GM23338 (cell line): ENCODE measurements at regions not wholly inside any gene's neighbourhood (a gene's known extent, or its start where the extent isn't known, plus 50 kb on each side); places are given as distances from the start of the nearest gene placed in this dataset.
"Not testable (repeated sequence)": the region's sequence is repeated elsewhere in the genome, so short reads cannot be mapped to it uniquely, and the experiment has no call there.

Experiments used
- ATAC-seq: fragments of 200-7000 bp; cut with Tn5 transposase; 3 replicates; pipeline ENCODE4 v1.9.1; 2020
- DNase-seq: peaks from one replicate; pipeline ENCODE4 v3.0.0-alpha.2; 2015; ENCODE audit warnings: low spot score
- H2AFZ ChIP-seq: fragments of 200-600 bp; sonication (generic); 2 replicates; pipeline ENCODE4 v1.8.0; 2016; ENCODE audit warnings: antibody characterized with exemption, mild to moderate bottlenecking, moderate library complexity
- H3F3A ChIP-seq: fragments of 200-600 bp; sonication (generic); replicated peaks from 2 replicates; pipeline ENCODE4 v1.8.0; 2017; ENCODE audit warnings: antibody characterized with exemption, mixed run types, low read depth
- H3K27ac ChIP-seq: fragments of 200-600 bp; sonication (generic); 2 replicates; pipeline ENCODE4 v1.6.1; 2016; ENCODE audit warnings: low read depth
- H3K27me3 ChIP-seq: fragments of 200-600 bp; sonication (generic); 2 replicates; pipeline ENCODE4 v1.8.0; 2016; ENCODE audit warnings: mild to moderate bottlenecking, mixed run types, moderate library complexity; ENCODE audit not compliant: insufficient read depth
- H3K36me3 ChIP-seq: fragments of 200-600 bp; sonication (generic); 2 replicates; pipeline ENCODE4 v1.8.0; 2016; ENCODE audit warnings: mild to moderate bottlenecking; ENCODE audit not compliant: insufficient read depth
- H3K4me1 ChIP-seq: fragments of 200-600 bp; sonication (generic); 2 replicates; pipeline ENCODE4 v1.8.0; 2016; ENCODE audit warnings: mild to moderate bottlenecking, moderate library complexity; ENCODE audit not compliant: insufficient read depth
- H3K4me2 ChIP-seq: fragments of 200-600 bp; sonication (generic); 2 replicates; pipeline ENCODE4 v1.7.1; 2017; ENCODE audit warnings: mixed run types
- H3K4me3 ChIP-seq: fragments of 200-600 bp; sonication (generic); 2 replicates; pipeline ENCODE4 v1.6.1; 2016; ENCODE audit warnings: mixed run types
- H3K79me2 ChIP-seq: fragments of 200-600 bp; sonication (generic); replicated peaks from 2 replicates; pipeline ENCODE4 v1.8.0; 2017; ENCODE audit warnings: mild to moderate bottlenecking; ENCODE audit not compliant: insufficient read depth
- H3K9me2 ChIP-seq: fragments of 200-600 bp; sonication (generic); 2 replicates; pipeline ENCODE4 v1.8.0; 2017; ENCODE audit not compliant: insufficient read depth
- H4K20me1 ChIP-seq: fragments of 200-600 bp; sonication (generic); replicated peaks from 2 replicates; pipeline ENCODE4 v1.8.0; 2017; ENCODE audit warnings: mild to moderate bottlenecking; ENCODE audit not compliant: insufficient read depth
- H3K27ac Mint-ChIP-seq: 2 replicates; pipeline ENCODE4 v1.8.0; 2020; ENCODE audit warnings: inconsistent platforms, mild to moderate bottlenecking, moderate library complexity, mixed read lengths
- H3K27me3 Mint-ChIP-seq: 3 replicates; pipeline ENCODE4 v1.8.0; 2022; ENCODE audit warnings: low read depth, mild to moderate bottlenecking, moderate library complexity, mixed read lengths, inconsistent platforms; ENCODE audit not compliant: insufficient read depth, poor library complexity
- H3K36me3 Mint-ChIP-seq: 3 replicates; pipeline ENCODE4 v1.8.0; 2021; ENCODE audit warnings: low read depth, mild to moderate bottlenecking, inconsistent platforms, moderate library complexity, mixed read lengths
- H3K4me1 Mint-ChIP-seq: 3 replicates; pipeline ENCODE4 v1.8.0; 2020; ENCODE audit warnings: mild to moderate bottlenecking, inconsistent platforms, mixed read lengths
- H3K4me3 Mint-ChIP-seq: 3 replicates; pipeline ENCODE4 v1.8.0; 2021; ENCODE audit warnings: moderate library complexity, mild to moderate bottlenecking, inconsistent platforms, mixed read lengths
- H3K9me3 Mint-ChIP-seq: 3 replicates; pipeline ENCODE4 v1.8.0; 2020; ENCODE audit warnings: moderate library complexity, mild to moderate bottlenecking, inconsistent platforms, mixed read lengths

DNA sequence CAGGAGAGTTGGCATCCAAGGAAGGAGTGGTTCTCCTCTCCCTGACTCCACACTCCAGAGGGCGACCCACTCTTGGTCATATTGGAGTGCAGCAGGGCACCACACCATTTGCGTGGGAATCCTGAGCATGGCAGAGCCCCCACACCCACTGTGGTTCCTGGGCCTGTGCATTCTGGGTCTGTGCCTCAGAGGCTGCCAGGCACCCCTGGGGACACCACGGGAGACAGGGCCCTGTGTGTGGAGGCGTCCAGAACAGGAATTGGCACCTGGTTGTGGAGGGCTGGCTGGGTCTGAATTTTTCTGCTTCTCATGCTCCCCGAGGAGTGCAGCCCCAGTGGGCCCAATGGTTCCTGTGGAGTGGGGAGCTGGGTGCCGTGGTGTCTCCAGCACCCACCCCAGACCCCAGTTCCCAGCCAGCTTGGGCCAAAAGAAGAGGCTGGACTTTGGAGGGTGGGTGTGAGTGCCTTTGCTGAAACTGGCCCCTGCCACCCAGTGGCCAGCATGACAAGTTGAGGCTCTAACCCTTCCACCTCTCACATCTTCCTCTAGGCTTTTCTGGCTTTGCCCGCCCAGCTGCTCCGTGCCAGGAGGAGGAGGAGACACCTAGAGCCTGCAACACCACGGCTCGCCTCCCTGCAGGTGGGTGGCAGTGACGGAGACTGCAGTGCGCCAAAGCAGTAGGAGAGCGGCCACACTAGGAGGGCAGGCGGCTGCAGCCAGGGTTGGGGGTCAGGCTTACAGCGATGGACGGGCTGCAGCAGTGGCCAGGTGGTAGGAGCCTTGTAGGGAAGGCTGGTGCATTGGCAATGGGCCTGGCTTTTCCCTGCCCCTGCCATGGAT, 250.7 kb downstream of the TP53TG3F start:
- Mint-ChIP-seq H3K36me3 (peaks cover 15% of the 10 kb centered on the region; the same call in 2 of the 3 replicates), H3K9me3 (peaks cover 73% of the 10 kb centered on the region)
- not testable (repeated sequence) for H3K9me2 ChIP-seq, H3K4me3 Mint-ChIP-seq, H3K4me1 ChIP-seq, H3K27ac ChIP-seq, H3K4me2 ChIP-seq, H3K4me1 Mint-ChIP-seq, H3K4me3 ChIP-seq, H3K79me2 ChIP-seq, H4K20me1 ChIP-seq, H3K36me3 ChIP-seq, H3K27ac Mint-ChIP-seq, H3K27me3 ChIP-seq, H3F3A ChIP-seq, ATAC-seq, H3K27me3 Mint-ChIP-seq, DNase-seq, H2AFZ ChIP-seq

DNA sequence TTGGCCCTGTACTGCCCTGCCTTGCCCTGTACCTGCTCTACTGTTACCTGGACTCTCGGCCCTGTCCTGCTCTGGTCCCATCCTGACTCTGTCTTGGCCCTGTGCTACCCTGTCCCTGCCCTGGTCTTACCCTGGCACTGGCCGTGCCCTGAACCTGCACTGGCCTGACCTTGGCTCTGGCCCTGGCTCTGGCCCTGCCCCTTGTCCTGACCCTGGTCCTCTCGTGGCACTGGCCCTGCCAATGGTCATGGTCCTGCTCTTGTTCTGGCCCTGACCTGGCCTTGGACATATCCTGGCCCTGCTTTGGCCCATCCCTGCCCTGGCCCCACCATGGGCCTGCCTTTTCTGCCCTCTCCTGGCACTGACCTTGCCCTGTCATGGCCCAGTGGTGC, 251.3 kb downstream of the TP53TG3F start:
- not testable (repeated sequence) for H3K27ac ChIP-seq, H3K27ac Mint-ChIP-seq, H3K9me2 ChIP-seq, ATAC-seq, H4K20me1 ChIP-seq, H3K4me2 ChIP-seq, H3K4me3 ChIP-seq, H3K27me3 ChIP-seq, H3F3A ChIP-seq, H3K4me1 Mint-ChIP-seq, H2AFZ ChIP-seq, DNase-seq, H3K36me3 ChIP-seq, H3K4me3 Mint-ChIP-seq, H3K27me3 Mint-ChIP-seq, H3K4me1 ChIP-seq, H3K79me2 ChIP-seq
- Mint-ChIP-seq H3K36me3 (peaks cover 15% of the 10 kb centered on the region; the same call in 2 of the 3 replicates), H3K9me3 (peaks cover 70% of the 10 kb centered on the region)

DNA sequence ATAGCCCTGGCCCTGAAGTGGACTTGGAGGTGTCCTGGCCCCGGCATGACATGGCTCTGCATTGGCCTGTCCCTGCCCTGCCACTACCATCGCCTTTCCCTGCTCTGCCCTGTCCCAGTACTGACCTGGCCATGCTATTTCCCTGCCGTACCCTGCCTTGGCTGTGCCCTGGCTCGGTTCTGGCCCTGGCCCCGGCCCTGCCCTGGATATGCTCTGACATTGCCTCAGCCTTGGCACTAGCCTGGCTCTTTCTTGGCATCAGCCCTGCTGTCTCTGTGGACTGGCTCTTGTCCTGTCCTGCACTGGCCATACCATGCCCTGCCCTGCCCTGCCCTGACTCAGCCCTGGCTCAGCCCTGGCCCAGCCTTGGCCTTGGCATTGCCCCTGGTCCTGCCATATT, 252.2 kb downstream of the TP53TG3F start:
- H3K27me3 Mint-ChIP-seq, H3K36me3 ChIP-seq, H3K4me2 ChIP-seq, ATAC-seq, DNase-seq, H3K9me2 ChIP-seq, H3K4me3 ChIP-seq, H3K27me3 ChIP-seq, H3F3A ChIP-seq, H4K20me1 ChIP-seq, H3K27ac ChIP-seq, H2AFZ ChIP-seq, H3K4me1 ChIP-seq, H3K27ac Mint-ChIP-seq, H3K4me3 Mint-ChIP-seq, H3K4me1 Mint-ChIP-seq, H3K79me2 ChIP-seq: not testable (repeated sequence)
- peaks cover 15% of the 10 kb centered on the region; the same call in 2 of the 3 replicates for H3K36me3 Mint-ChIP-seq
- peaks cover 67% of the 10 kb centered on the region for H3K9me3 Mint-ChIP-seq

DNA sequence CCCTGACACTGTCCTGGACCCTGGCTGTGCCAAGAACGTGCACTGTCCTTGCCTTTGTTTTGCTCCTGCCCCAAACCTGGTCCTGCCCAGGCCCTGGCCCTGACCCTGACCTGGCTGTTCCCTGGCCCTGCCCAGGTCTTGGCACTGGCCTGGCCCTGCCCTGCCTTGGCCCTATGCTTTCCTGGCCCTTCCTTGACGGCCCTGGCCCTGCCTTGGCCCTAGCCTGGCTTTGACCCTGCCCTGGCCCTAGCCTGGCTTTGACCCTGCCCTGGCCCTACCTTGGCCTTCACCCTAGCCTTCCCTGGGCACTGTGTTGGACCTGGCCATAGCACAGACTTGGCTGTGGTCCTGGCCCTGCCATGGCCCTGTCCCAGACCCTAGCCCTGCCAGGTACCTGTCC, 252.9 kb downstream of the TP53TG3F start:
- DNase-seq, H2AFZ ChIP-seq, ATAC-seq, H4K20me1 ChIP-seq, H3K4me1 ChIP-seq, H3K27ac ChIP-seq, H3K4me2 ChIP-seq, H3K36me3 ChIP-seq, H3K27ac Mint-ChIP-seq, H3K4me1 Mint-ChIP-seq, H3K4me3 Mint-ChIP-seq, H3K27me3 ChIP-seq, H3K79me2 ChIP-seq, H3F3A ChIP-seq, H3K9me2 ChIP-seq, H3K4me3 ChIP-seq, H3K27me3 Mint-ChIP-seq: not testable (repeated sequence)
- peaks cover 15% of the 10 kb centered on the region; the same call in 2 of the 3 replicates for H3K36me3 Mint-ChIP-seq
- H3K9me3 Mint-ChIP-seq: peaks cover 67% of the 10 kb centered on the region

DNA sequence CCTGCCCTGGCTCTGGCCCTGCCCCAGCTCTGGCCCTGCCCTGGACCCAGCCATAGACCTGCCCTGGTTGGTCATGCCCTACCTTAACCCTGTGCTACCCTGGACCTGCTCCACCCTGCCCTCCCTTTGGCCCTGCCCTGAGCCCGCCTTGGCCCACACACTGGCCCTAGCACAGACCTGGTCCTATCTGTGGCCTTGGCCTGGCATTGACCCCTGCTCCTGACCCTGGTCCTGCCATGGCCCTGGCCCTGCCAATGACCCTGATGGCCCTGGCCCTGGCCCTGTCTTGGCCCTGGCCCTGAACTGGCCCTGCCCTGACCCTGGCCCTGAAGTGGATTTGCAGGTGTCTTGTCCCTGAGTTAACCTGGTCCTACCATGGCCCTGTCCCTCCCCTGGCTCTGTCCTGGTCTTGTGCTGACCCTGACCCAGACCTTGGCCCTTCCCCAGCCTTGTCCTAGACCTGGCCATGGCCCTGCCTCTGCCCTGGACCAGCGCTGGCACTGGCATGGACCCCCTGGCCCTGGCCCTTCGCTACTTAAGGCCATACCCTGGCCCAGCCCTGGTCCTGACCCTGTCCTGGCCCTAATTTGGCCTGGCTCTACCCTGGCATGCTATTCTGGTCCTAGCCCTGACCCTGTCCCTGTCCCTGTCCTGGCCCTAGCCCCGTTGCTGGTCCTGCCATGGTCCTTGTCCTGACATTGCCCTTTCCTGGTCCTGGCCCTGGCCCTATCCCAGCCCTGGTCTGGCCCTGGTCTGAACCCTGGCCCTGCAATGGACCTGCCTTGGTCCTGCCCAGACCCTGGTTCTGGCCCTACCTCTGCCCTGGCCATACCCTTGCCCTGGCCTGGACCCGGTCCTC, 253.7 kb downstream of the TP53TG3F start:
- H3K36me3 ChIP-seq, H3K4me3 Mint-ChIP-seq, H3K79me2 ChIP-seq, H3K4me2 ChIP-seq, H3K27me3 ChIP-seq, H3K27me3 Mint-ChIP-seq, H2AFZ ChIP-seq, ATAC-seq, DNase-seq, H3F3A ChIP-seq, H4K20me1 ChIP-seq, H3K4me3 ChIP-seq, H3K9me2 ChIP-seq, H3K27ac ChIP-seq, H3K4me1 Mint-ChIP-seq, H3K27ac Mint-ChIP-seq, H3K4me1 ChIP-seq: not testable (repeated sequence)
- peaks cover 14% of the 10 kb centered on the region; the same call in 2 of the 3 replicates for H3K36me3 Mint-ChIP-seq
- H3K9me3 Mint-ChIP-seq: peaks cover 60% of the 10 kb centered on the region

DNA sequence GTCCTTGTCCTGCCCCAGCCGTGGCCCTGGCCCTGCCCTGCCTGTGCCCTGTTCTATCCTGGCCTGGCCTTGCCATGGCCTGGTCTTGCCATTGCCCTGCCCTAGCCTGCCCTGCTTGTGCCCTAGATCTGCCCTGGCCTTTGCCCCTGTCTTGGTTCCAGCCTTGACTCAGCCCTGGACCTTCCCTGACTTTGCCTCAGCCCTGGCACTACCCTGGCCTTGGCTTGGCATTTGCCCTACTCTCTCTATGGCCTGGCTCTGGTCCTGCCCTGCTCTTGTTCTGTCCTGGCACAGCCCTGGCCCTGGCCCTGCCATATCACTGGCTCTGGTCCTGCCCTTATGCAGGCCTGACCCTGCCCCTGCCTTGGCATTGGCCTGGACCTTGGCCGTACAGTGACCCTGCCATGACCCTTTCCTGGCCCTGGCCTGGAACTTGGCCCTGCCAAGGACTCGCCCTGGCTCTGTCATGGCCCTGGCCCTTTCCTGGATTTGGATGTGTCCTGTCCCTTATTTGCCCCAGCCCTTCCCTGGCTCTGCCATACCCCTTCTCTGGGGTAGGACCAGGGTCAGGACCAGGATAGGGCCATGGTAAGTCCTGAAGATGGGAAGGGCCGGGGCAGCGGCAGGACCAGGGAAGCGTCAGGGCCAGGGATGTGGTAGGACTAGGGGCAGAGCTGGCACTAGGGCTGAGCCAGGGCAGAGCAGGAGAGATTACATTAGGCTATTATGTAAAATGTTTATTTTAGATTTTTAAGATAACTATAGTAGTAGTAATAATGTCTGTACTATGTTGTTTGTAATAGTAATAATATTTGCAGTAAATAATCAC, 254.5 kb downstream of the TP53TG3F start:
- not testable (repeated sequence) for H3K9me2 ChIP-seq, H2AFZ ChIP-seq, DNase-seq, H3K4me2 ChIP-seq, H3K27me3 Mint-ChIP-seq, H4K20me1 ChIP-seq, H3K36me3 ChIP-seq, H3K79me2 ChIP-seq, H3F3A ChIP-seq, ATAC-seq, H3K27me3 ChIP-seq, H3K27ac Mint-ChIP-seq, H3K4me3 ChIP-seq, H3K4me3 Mint-ChIP-seq, H3K27ac ChIP-seq, H3K4me1 Mint-ChIP-seq, H3K4me1 ChIP-seq
- H3K36me3 Mint-ChIP-seq: peaks cover 12% of the 10 kb centered on the region; the same call in 2 of the 3 replicates
- peaks cover 62% of the 10 kb centered on the region for H3K9me3 Mint-ChIP-seq
